ENCODE measurements at regions not wholly inside any gene's neighbourhood (a gene's known extent, or its start where the extent isn't known, plus 50 kb on each side); places are given as distances from the start of the nearest gene placed in this dataset.
"Not testable (repeated sequence)": the region's sequence is repeated elsewhere in the genome, so short reads cannot be mapped to it uniquely, and the experiment has no call there.

DNA sequence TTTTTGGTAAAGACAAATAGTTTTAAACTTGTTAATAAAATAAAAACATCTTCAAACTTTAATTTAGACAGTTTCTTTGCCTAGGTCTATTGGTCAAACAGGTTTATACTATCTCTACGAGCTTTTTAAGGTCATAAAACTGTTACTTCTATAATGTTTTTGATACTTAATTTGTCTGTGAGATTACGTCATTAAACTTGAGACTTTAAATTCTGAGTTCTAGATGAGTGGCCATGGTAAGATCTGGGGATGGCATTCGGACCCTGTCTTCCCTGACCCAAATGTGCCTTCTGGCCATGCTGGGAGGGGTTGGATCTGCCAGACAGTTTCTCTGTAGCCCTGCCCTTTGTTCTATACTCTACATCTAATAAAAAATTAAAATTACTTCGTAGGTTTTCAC, 497.8 kb downstream of the TMEM135 start:
- FAIRE-seq: no peak

DNA sequence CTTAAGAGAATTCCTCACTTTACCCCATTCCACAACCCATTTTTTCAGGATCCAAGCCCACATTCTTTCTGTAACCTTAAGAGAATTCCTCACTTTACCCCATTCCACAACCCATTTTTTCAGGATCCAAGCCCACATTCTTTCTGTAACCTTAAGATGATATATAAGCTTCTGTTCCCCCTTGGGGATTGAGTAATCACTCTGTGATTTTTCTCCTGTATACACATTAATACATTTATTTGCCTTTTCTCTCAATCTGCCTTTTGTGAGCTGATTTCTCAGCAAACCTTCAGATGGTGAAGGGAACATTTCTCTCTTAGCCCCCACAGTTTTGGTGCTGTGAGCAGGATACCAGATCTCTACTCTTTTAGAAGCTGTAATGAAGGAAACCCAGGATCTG, 494.1 kb downstream of the TMEM135 start:
- FAIRE-seq: not testable (repeated sequence)

DNA sequence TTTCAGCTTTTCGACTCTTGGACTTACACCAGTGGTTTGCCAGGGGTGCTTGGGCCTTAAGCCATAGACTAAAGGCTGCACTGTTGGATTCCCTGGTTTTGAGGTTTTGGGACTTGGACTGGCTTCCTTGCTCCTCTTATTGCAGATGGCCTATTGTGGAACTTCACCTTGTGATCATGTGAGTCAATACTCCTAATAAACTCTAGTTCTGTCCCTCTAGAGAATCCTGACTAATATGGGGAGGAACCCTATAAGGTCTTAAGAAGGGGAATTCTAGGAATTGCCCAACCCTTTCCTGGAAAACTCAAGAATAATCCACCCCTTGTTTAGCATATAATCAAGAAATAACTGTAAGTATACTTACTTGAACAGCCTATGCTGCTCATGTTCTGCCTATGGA, 491.8 kb downstream of the TMEM135 start:
- FAIRE-seq: no peak

DNA sequence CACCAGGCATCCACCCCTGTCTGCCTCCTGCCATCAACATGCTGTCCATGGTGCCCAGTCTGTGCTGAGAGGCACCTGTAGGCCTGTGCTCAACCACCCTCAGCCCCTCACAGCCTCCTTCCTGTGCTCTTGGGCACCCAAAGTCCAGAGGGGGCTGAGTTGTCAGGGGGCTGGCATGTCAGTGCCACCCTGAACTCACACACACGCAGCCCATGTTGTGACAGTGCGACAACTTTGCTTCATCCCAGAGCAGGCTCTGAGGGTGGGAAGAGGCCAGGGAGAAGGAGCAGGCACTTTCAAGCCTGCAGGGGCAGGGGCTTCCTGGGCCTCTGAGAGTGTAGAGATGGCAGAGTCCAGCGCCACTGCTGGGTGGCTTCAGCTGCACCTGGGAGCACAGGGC, 491.0 kb downstream of the TMEM135 start:
- no peak for FAIRE-seq

DNA sequence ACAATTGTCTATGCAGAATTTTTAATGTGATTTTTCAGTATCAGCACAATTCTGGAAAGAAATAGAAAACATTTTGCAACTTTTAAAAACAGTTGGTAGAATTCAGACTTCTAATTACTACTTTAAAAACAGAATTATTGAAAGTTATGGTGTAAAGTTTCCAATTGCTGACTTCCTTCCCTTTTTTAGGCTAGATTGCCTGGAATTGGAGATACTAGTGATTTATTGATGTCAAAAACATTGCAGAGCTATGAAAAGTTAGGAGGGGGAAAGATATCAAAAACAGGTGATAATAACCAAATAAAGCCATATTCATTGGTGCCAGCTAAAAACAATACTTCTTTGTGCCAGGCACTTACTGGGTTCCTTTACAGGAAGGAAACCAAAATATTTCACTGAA, 485.5 kb downstream of the TMEM135 start:
- no peak for FAIRE-seq

DNA sequence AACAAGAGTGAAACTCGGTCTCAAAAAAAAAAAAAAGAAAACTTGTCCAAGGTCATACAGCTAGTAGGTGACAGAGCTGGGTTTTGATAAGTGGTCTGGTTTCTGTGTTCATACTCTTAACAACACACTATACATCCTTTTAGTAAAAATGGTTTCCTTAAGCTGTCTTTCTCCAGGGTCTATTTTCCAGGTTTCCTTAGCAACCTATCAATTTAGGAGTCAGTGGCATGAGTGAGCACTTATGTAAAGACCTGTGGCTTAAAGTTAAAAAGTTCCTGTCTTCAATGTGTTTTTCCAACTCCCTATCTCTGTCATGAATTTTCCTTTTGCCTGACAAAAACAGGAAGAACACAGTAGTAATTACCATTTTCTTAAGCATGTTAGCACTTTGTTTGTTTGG, 480.5 kb downstream of the TMEM135 start:
- no peak for FAIRE-seq

DNA sequence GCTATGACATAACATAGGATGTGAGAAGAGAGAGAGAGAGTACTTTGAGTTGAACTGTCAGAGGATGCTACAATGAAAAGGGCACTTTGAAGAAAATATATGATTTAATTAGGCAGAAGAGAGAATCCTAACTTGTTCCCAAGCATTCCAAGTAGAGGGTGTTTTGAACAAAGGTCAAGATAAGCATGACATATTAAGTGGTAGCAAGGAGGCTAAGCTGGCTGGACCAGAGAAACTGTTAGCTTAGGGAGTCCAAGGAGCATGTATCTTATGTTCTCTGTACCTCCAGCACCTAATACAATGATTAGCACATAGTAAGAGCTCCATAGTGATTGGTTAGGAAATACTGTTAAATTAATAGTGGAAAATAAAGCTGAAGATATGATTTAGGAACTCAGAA, 479.6 kb downstream of the TMEM135 start:
- FAIRE-seq: no peak

DNA sequence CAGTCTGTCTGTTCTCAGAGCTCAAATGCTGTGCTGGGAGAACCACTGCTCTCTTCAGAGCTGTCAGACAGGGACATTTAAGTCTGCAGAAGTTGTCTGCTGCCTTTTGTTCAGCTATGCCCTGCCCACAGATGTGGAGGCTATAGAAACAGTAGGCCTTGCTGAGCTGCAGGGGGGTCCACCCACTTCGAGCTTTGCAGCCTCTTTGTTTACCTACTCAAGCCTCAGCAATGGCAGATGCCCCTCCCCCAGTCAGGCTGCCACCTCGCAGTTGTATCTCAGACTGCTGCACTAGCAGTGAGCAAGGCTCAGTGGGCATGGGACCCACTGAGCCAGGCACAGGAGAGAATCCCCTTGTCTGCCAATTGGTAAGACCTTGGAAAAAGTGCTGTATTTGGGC, 470.0 kb downstream of the TMEM135 start:
- FAIRE-seq: not testable (repeated sequence)

DNA sequence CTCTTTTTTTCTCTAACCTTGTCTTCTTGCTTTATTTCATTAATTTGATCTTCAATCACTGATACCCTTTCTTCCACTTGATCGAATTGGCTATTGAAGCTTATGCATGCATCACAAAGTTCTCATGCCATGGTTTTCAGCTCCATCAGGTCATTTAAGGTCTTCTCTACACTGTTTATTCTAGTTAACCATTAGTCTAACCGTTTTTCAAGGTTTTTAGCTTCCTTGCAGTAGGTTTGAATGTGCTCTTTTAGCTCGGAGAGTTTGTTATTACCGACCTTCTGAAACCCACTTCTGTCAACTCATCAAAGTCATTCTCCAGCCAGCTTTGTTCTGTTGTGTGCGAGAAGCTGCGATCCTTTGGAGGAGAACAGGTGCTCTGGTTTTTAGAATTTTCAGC, 469.2 kb downstream of the TMEM135 start:
- FAIRE-seq: not testable (repeated sequence)

DNA sequence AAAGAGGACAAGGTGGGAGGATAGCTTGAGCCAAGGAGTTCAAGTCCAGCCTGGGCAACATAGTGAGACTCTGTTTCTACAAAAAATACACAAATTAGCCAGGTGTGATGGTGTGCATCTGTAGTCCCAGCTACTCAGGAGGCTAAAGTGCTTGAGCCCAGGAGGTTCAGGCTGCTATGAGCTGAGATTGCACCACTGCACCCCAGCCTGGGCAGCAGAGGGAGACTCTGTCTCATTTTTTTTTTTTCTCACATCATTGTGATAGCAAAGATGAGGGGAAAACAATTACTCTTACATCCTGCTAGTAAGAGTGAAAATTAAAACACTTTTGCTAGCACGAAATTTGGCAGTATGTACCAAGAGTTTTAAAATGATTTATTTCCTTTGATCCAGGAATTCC, 463.7 kb downstream of the TMEM135 start:
- FAIRE-seq: no peak

DNA sequence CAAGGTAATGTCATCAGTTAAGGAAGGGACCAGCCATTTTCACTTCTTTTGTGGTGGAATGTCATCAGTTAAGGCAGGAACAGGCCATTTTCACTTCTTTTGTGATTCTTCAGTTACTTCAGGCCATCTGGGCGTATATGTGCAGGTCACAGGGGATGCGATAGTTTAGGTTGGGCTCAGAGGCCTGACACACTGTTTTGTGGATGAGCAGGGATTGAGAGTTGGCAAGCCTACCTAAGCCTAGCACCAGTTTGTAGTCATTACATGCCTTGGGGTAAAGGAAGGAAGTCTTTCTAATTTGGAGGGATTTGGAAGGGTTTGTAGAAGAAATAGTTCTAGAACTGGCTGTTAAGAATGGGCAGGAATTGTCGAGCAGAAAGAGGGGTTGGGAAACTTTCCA, 457.2 kb downstream of the TMEM135 start:
- not testable (repeated sequence) for FAIRE-seq

DNA sequence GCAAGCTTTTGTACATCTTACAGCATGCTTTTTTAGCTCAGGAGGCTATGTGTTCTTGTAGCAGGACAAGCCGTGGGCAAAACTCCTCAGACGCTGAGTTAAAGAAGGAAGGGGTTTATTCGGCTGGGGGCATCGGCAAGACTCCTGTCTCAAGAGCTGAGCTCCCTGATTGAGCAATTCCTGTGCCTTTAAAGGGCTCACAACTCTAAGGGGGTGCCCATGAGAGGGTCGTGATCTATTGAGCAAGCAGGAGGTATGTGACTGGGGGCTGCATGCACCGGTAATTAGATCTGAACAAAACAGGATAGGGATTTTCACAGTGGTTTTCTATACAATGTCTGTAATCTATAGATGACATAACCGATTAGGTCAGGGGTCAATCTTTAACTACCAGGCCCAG, 456.3 kb downstream of the TMEM135 start:
- FAIRE-seq: not testable (repeated sequence)

DNA sequence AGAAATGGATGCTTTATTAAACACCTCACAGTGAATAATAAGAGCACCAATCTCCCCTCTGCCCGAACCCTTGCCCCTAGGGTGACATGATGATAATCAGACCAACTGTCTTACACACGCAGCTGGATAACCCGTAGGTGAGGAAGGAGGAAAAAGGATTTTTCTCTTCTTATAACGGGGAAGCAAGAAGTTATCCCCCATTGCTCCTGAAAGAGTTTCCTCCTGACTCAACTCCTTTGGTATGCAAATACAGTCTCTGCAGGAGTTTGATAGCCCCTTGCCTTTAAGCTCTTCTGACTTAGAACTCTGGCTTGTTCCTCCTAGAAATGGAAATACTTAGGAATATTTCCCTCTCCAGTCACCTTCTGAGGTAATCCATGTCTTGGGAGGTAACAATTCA, 455.8 kb downstream of the TMEM135 start:
- no peak for FAIRE-seq

DNA sequence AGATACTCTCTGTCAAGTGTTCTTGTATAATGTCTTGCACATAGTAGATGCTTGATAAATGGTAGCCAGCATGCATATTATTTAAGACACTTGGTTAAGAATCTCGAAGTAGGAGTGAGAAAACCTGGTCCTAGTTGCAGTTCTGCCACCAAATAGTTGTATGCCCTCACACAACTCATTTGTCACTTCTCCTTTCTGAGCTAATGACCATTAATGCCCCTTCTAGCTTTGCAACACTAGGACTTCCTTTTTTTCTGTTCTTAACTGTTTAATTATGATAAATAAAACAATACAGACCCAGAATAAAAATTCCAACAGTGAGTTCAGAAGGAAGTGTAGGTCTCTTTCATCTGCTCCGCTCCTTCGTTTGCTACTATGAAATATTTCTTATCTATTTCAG, 453.6 kb downstream of the TMEM135 start:
- no peak for FAIRE-seq

DNA sequence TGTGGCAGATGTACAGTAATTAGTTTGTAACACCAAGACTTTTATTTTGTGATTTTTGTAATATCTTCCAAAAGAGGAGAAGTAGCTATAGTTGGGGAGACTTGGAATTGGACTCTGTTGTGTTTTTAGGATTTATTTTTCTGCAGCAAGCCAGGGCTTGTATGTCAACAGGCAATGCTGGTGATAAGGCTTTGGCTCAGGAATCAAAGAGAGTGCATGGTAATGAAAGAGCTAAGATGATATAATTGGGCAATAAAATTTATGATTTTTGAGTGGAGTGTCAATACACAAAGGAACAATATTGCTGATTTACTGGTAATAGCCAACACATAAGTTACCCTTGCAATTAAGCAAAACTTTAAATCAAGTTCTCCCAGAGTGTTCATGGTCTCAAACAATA, 452.9 kb downstream of the TMEM135 start:
- FAIRE-seq: no peak

DNA sequence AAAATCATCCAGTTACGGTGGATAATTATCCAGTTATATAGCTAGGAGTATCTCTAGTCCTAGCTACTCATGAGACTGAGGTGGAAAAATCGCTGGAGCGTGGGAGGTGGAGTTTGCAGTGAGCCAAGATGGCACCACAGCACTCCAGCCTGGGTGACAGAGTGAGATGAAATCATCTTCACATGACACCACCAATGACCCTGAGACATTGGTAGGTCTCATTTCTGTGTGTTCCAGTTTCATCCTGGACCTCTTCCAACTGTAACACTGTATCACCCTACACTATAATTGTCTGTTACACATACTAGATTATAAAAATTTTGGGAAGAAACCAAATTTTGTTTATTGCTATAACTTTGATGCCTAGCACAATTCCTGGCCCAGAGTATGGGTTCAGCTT, 446.8 kb downstream of the TMEM135 start:
- no peak for FAIRE-seq

DNA sequence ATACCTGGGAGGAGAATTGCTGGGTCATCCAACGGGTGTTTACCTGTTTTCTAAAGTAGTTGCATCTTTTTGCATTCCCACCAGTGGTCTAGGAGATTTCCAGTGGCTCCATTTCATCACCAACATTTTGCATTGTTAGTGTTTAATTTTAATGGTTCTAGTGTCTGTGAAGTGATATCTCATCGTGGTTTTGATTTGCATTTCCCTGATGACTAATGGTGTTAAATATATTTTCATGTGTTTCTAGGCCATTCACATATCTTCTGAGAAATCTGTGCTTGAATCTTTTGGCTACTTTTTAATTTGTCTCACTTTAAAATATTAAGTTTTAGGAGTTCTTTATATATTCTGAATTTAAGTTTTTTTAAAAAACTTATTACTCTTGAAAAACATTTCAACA, 439.6 kb downstream of the TMEM135 start:
- FAIRE-seq: no peak

DNA sequence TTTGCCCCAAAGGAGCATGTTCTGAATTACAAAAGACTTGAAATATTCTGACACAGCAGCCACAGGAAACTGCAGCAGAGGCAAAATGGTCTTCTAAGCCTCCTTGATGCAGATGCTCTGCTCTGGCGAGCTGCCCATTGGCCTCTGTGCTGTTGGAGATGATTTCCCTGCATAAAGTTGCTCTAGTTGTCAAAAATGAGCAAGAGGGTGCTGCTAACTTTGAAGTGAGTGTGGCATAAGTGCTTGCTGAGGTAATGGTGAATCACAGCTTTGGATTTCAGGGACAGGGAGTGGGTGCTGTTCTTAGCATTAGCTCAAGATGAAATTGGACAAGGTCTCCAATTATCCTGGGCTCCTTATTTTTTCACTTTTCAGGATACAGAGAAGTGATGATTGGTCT, 435.4 kb downstream of the TMEM135 start:
- no peak for FAIRE-seq

DNA sequence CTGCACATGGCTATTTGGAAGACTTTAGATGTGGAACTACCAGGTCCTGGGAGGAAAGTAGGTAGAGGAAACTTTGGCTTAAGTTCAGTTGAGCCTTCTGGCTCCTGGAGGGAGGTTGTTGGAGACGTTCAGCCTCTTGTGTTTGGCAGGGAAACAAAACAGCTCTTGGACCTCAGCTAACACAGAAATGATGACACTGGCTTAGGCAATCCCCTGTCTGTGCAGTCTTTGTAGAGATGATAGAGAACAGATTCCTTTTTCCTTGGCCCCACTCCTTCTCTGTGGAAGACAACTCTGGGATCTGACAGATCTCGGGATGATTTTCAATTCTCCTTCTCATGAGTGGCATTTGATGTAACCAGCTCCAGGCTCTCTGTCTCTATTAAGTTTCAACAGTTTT, 428.5 kb downstream of the TMEM135 start:
- FAIRE-seq: no peak

DNA sequence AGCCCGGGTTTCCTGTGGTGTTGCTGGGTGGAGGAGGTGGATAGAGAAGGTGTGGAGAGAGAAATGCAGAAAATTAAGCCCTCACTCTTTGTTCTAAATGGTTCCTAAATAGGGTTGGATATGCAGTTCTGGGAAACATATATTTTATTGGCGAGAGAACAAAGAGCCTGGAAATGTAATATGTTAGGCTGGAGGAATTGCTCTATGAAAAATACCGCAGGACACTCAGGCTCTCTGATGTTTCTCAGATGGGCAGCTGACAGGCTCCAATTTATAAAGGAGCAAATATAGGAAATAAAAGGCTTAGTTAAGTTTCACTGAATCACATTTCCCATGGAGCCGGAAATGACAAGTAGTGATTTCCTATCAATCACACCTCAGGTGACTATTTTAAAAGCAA, 428.0 kb downstream of the TMEM135 start:
- no peak for FAIRE-seq

DNA sequence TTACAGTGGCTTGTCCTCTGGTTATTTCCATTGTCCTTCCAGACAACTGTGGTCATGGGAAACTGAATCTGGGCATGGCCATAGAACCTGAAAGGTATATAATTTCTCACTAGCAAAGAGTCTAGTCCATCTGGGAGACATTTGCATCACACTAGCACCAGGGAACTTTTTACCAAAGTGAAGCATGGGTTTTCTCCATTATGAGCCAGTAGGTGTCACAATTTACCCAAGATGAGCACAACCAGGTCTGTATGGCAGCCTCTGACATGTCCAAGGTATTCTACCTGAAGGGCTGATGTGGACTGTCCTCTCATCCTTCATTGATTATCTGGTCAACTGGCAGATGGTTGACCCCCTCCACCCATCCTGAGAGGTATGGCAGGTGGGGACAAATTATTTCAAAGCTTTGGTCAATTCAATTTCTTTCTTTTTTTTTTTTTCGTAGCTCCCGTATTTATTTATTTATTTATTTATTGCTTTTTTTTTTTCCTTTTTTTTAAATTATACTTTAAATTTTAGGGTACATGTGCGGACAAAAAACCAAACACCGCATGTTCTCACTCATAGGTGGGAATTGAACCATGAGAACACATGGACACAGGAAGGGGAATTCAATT, 425.9 kb downstream of the TMEM135 start:
- no peak for FAIRE-seq

DNA sequence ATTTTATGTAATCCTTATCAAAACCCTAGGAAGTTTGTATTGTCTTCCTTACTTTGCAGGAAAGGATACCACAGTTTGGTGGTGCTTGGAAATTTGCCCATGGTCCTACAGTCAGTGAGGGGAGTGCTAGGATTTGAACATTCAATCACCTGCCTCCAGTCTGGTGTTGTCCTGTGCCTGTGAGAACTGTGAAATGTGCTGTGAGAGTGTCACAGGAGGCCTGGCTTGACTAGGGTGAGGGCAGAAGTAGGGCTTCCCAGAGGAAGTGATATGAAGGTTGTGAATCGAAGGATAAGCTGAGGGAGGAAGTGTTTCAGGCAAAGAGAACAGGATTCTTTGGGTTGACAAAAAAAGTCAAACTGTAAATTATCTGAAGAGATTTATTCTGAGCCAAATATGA, 424.4 kb downstream of the TMEM135 start:
- no peak for FAIRE-seq

DNA sequence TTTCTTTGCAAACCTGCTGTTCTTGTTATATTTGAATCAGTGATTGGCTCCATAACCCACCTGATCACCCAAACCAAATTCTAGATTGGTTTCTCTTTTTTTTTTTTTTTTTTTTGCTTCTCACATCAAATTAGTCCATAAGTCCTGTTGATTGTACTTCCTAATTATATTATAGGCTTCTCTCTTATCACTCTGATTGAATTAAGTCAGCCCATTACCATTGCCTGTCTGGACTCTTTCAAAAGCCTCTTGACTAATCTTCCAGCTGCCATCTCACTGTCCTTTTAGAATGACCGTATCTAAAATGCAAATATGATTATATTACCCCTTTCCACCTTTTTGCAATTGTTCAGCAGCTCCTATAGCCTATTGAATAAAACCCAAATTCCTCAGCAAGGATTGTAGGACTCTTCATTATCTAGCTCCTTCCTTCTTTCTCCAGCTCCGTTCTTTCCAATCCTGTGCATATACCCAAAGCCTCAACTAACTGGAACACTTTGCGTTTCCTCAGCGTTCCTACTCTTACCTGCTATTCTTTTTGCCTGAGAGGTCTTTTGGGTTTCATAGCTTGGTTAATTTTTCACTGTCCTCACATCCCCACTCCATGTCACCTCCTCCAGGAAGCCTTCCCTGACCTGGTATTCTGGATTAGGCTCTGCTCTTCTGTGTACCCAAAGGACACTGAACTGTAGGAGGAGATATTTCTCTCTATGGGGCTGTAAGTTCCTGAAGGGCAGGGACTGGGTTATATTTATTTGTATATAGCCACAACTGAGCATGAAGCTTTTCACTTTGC, 423.3 kb downstream of the TMEM135 start:
- FAIRE-seq: no peak

DNA sequence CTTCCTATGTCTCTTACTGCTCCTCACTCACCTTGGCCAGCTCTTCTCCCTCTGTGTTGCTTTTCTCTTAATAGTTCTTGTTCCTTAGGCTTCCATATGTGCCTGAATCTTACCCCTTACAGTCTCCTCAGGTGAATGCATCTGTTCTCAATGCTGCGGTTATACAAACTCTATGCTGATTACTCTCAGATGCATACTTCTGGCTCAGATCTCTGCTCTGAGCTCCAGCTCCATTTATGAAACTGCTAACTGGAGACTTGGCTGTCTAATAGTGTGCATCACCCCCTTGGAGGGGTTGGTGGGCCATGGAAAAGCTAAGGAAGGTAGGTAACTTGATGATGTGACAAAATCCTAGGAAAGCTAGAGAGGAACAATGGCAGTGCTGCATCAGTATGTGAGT, 422.5 kb downstream of the TMEM135 start:
- no peak for FAIRE-seq

DNA sequence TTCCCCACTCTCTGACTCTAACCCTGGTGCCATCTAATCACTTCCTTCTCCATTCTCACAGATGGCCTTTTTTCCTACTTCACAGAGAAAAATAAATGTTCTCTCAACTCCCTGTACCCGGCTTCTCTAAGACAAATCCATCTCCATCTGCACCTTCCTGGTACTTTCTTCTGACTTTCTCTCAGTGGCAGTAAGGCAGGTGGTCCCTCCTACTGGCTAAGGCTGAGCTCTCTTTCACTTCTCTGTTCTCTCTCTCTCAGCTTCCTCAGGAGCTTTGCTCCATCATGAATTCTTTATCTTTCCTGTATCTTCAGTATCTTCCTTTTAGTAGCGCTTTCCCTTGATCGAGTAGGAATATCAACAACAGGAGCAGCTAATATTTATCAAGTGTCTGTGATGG, 421.6 kb downstream of the TMEM135 start:
- no peak for FAIRE-seq

Data from TTC549 (cell line).